Activated T-cell treated with anti-CD3 and anti-CD28 coated beads, Interleukin-2, amount 50 U/mL, for 48 hours (primary cell): ENCODE measurements at regions not wholly inside any gene's neighbourhood (a gene's known extent, or its start where the extent isn't known, plus 50 kb on each side); places are given as distances from the start of the nearest gene placed in this dataset.

Experiments used
- DNase-seq, 2 experiments: peaks; one replicate each; pipeline ENCODE4 v3.0.0-alpha.2; 2020

- DNase-seq, result no peak
Measured at GRCh38 chr18:78587626-78588600, 391.7 kb upstream of the SALL3 start.

- DNase-seq, result no peak
Measured at GRCh38 chr18:78589916-78590437, 389.6 kb upstream of the SALL3 start.

- DNase-seq, result no peak
Measured at GRCh38 chr18:78595453-78595852, 384.2 kb upstream of the SALL3 start.

- no peak for DNase-seq
Measured at GRCh38 chr18:78595924-78596573, 383.6 kb upstream of the SALL3 start.

GRCh38 chr18:78596794-78597345 is 382.7 kb upstream of the SALL3 start:
- no peak for DNase-seq

- DNase-seq, result no peak
Measured at GRCh38 chr18:78601349-78601748, 378.3 kb upstream of the SALL3 start.

- DNase-seq, result no peak
Measured at GRCh38 chr18:78601923-78602322, 377.7 kb upstream of the SALL3 start.

GRCh38 chr18:78602430-78602829 is 377.2 kb upstream of the SALL3 start:
- no peak for DNase-seq

- DNase-seq, result no peak
Measured at GRCh38 chr18:78603102-78603983, 376.3 kb upstream of the SALL3 start.

- no peak for DNase-seq
Measured at GRCh38 chr18:78605255-78605654, 374.4 kb upstream of the SALL3 start.

- no peak for DNase-seq
Measured at GRCh38 chr18:78607221-78607620, 372.4 kb upstream of the SALL3 start.

GRCh38 chr18:78607784-78608183 is 371.8 kb upstream of the SALL3 start:
- no peak for DNase-seq

- DNase-seq, result no peak
Measured at GRCh38 chr18:78610179-78610578, 369.4 kb upstream of the SALL3 start.

- no peak for DNase-seq
Measured at GRCh38 chr18:78611201-78611800, 368.3 kb upstream of the SALL3 start.

GRCh38 chr18:78611869-78612268 is 367.7 kb upstream of the SALL3 start:
- DNase-seq, result no peak

- no peak for DNase-seq
Measured at GRCh38 chr18:78612318-78612717, 367.3 kb upstream of the SALL3 start.

GRCh38 chr18:78612801-78613200 is 366.8 kb upstream of the SALL3 start:
- no peak for DNase-seq

GRCh38 chr18:78618726-78619125 is 360.9 kb upstream of the SALL3 start:
- DNase-seq, result no peak

GRCh38 chr18:78619854-78620253 is 359.8 kb upstream of the SALL3 start:
- no peak for DNase-seq

- no peak for DNase-seq
Measured at GRCh38 chr18:78620326-78620725, 359.3 kb upstream of the SALL3 start.

GRCh38 chr18:78621141-78621755 is 358.4 kb upstream of the SALL3 start:
- no peak for DNase-seq
